GM20000 (cell line): ENCODE measurements at regions not wholly inside any gene's neighbourhood (a gene's known extent, or its start where the extent isn't known, plus 50 kb on each side); places are given as distances from the start of the nearest gene placed in this dataset.

Experiments
- DNase-seq: peaks from one replicate; pipeline ENCODE4 v3.0.0; 2012; ENCODE audit warnings: low spot score
- CTCF ChIP-seq: IDR thresholded peaks from 2 replicates; pipeline ENCODE4 v1.5.1; 2012; ENCODE audit warnings: mild to moderate bottlenecking, control low read depth; ENCODE audit errors: extremely low read depth, missing control alignments

GRCh38 chr12:66066137-66066928 lies 64.2 kb downstream of the LLPH start:
- TF ChIP-seq CTCF = no peak
- no peak for DNase-seq

- DNase-seq = no peak
- TF ChIP-seq CTCF = no peak
These were observed 64.9 kb downstream of the LLPH start for GRCh38 chr12:66065641-66066136.

GRCh38 chr12:66065150-66065549 lies 65.4 kb downstream of the LLPH start:
- no peak for TF ChIP-seq CTCF
- DNase-seq = no peak

GRCh38 chr12:66063916-66064315 lies 66.6 kb downstream of the LLPH start:
- TF ChIP-seq CTCF = no peak
- DNase-seq = no peak

- no peak for TF ChIP-seq CTCF
- no peak for DNase-seq
These were observed 68.3 kb downstream of the LLPH start for GRCh38 chr12:66062290-66062625.

- no peak for TF ChIP-seq CTCF
- no peak for DNase-seq
These were observed 68.8 kb downstream of the LLPH start for GRCh38 chr12:66061557-66062289.

- DNase-seq = no peak
- no peak for TF ChIP-seq CTCF
These were observed 69.5 kb downstream of the LLPH start for GRCh38 chr12:66061076-66061475.
